Neural cell (in vitro differentiated cells): ENCODE measurements at regions not wholly inside any gene's neighbourhood (a gene's known extent, or its start where the extent isn't known, plus 50 kb on each side); places are given as distances from the start of the nearest gene placed in this dataset.

Experiments
- EZH2 ChIP-seq: fragments of 200-600, 300-800 bp; shearing (Covaris generic), sonication (generic); IDR thresholded peaks from 2 replicates; pipeline ENCODE4 v1.6.1; 2014; ENCODE audit warnings: antibody characterized with exemption, low read length, borderline replicate concordance, mild to moderate bottlenecking; ENCODE audit not compliant: insufficient read depth, poor library complexity, severe bottlenecking
- POLR2AphosphoS5 ChIP-seq: IDR thresholded peaks from 2 replicates; pipeline ENCODE4 v1.6.1; 2012
- RAD21 ChIP-seq: fragments of 450-650 bp; conservative IDR thresholded peaks from 2 replicates; pipeline ENCODE4 v1.6.1; 2014; ENCODE audit warnings: antibody characterized with exemption, mild to moderate bottlenecking, moderate library complexity
- REST ChIP-seq: IDR thresholded peaks from 2 replicates; pipeline ENCODE4 v1.6.1; 2012; ENCODE audit warnings: borderline replicate concordance
- SMC3 ChIP-seq: fragments of 450-650 bp; conservative IDR thresholded peaks from 2 replicates; pipeline ENCODE4 v1.6.1; 2014; ENCODE audit warnings: antibody characterized with exemption, mild to moderate bottlenecking, moderate library complexity; ENCODE audit not compliant: poor library complexity
- TF ChIP-seq, protein P1 (sequence below): fragments of 450-650 bp; IDR thresholded peaks from 2 replicates; pipeline ENCODE4 v1.5.1; 2014; ENCODE audit warnings: antibody characterized with exemption, mild to moderate bottlenecking, moderate library complexity; ENCODE audit not compliant: poor library complexity, severe bottlenecking

DNA sequence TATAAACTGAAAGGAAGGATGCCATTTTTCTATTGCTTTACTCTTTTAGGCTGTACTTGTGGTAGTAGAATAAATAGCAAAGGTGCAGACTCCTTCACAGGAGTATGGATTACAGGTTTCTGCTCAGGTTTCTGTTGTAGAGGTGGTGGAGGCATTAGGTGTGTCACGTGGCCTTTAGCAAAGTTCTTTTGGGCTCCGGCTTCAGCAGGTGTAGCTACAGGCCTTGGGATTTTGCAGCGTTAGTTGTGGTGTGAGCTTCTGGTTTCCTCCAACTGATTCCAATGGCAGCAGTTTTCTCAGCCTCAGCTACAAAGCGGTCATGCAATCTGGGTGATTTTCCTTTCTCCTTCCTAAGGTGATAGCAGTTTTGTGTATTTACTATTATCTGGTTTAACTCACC lies 255.8 kb upstream of the GK2 start:
- TF ChIP-seq, protein P1, sequence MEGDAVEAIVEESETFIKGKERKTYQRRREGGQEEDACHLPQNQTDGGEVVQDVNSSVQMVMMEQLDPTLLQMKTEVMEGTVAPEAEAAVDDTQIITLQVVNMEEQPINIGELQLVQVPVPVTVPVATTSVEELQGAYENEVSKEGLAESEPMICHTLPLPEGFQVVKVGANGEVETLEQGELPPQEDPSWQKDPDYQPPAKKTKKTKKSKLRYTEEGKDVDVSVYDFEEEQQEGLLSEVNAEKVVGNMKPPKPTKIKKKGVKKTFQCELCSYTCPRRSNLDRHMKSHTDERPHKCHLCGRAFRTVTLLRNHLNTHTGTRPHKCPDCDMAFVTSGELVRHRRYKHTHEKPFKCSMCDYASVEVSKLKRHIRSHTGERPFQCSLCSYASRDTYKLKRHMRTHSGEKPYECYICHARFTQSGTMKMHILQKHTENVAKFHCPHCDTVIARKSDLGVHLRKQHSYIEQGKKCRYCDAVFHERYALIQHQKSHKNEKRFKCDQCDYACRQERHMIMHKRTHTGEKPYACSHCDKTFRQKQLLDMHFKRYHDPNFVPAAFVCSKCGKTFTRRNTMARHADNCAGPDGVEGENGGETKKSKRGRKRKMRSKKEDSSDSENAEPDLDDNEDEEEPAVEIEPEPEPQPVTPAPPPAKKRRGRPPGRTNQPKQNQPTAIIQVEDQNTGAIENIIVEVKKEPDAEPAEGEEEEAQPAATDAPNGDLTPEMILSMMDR = no peak
- no peak for TF ChIP-seq POLR2AphosphoS5
- no peak for TF ChIP-seq REST
- no peak for TF ChIP-seq EZH2
- TF ChIP-seq SMC3 = no peak
- TF ChIP-seq RAD21 = no peak
